Bronchial epithelial cell (primary cell): ENCODE measurements at regions not wholly inside any gene's neighbourhood (a gene's known extent, or its start where the extent isn't known, plus 50 kb on each side); places are given as distances from the start of the nearest gene placed in this dataset.

Experiments used
- DNase-seq: peaks from one replicate; pipeline ENCODE4 v3.0.0-alpha.2; 2010; ENCODE audit warnings: low read depth
- FAIRE-seq: peaks from 2 replicates; lab custom pipeline; 2011; peaks lifted over from hg19 to GRCh38; lab: Jason Lieb, UNC
- H3K27me3 ChIP-seq: 2 replicates; pipeline ENCODE4 v1.5.1; 2011; ENCODE audit warnings: low read length; ENCODE audit not compliant: control insufficient read depth, insufficient read depth
- H3K36me3 ChIP-seq: 2 replicates; pipeline ENCODE4 v1.5.1; 2011; ENCODE audit warnings: low read length; ENCODE audit not compliant: control insufficient read depth, insufficient read depth
- H3K4me3 ChIP-seq: 2 replicates; pipeline ENCODE4 v1.5.1; 2011; ENCODE audit warnings: mild to moderate bottlenecking, low read depth, low read length, control low read depth
- CTCF ChIP-seq: IDR thresholded peaks from 2 replicates; pipeline ENCODE4 v1.5.1; 2011; ENCODE audit warnings: mild to moderate bottlenecking, moderate library complexity, low read length, control low read depth, inconsistent platforms; ENCODE audit not compliant: insufficient read depth, severe bottlenecking

- no peak overlapping the region for H3K4me3 ChIP-seq
- no peaks in the 10 kb centered on the region for H3K27me3 ChIP-seq
- TF ChIP-seq CTCF = no peak
- FAIRE-seq = no peak
- no peaks in the 10 kb centered on the region for H3K36me3 ChIP-seq
- no peak for DNase-seq
These were observed 278.0 kb downstream of the HLX start for GRCh38 chr1:221157026-221157761.

GRCh38 chr1:221159608-221160007, 280.4 kb downstream of the HLX start:
- no peak for DNase-seq
- H3K27me3 ChIP-seq = no peaks in the 10 kb centered on the region
- H3K4me3 ChIP-seq = no peak overlapping the region
- no peak for FAIRE-seq
- no peaks in the 10 kb centered on the region for H3K36me3 ChIP-seq
- no peak for TF ChIP-seq CTCF

GRCh38 chr1:221161571-221162041, 282.4 kb downstream of the HLX start:
- no peaks in the 10 kb centered on the region for H3K36me3 ChIP-seq
- FAIRE-seq = no peak
- no peak overlapping the region for H3K4me3 ChIP-seq
- no peak for DNase-seq
- no peak for TF ChIP-seq CTCF
- no peaks in the 10 kb centered on the region for H3K27me3 ChIP-seq

- Histone ChIP-seq H3K36me3 (no peaks in the 10 kb centered on the region), H3K27me3 (no peaks in the 10 kb centered on the region), H3K4me3 (no peak overlapping the region)
- no peak for FAIRE-seq
- DNase-seq = no peak
- TF ChIP-seq CTCF = no peak
These were observed 283.1 kb downstream of the HLX start for GRCh38 chr1:221162352-221162751.

- FAIRE-seq = no peak
- no peak for DNase-seq
- TF ChIP-seq CTCF = no peak
- Histone ChIP-seq H3K4me3 (no peak overlapping the region), H3K27me3 (no peaks in the 10 kb centered on the region), H3K36me3 (no peaks in the 10 kb centered on the region)
These were observed 283.7 kb downstream of the HLX start for GRCh38 chr1:221162939-221163338.

- H3K4me3 ChIP-seq = no peak overlapping the region
- no peak for DNase-seq
- no peaks in the 10 kb centered on the region for H3K27me3 ChIP-seq
- H3K36me3 ChIP-seq = no peaks in the 10 kb centered on the region
- no peak for FAIRE-seq
- TF ChIP-seq CTCF = no peak
These were observed 284.8 kb downstream of the HLX start for GRCh38 chr1:221164029-221164428.
